ENCODE measurements at regions not wholly inside any gene's neighbourhood (a gene's known extent, or its start where the extent isn't known, plus 50 kb on each side); places are given as distances from the start of the nearest gene placed in this dataset.

DNA sequence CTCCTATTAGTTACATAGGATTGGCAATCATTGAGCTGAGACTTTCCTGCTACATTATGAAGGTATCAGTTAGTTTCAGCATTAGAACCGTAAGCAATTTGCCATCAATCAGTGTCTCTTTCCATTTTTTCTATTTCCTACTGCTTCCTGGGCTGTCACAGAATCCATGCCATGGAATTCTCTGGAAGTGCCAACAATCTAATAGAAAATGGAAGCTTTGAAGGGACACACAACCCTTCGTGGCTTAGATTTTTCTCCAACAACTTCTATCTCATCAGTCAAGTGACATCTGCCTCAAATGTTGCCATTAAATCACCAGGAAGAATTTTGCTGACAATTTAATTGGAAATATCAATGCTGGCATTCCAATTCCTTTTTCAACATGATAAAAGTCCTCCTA is 183.5 kb upstream of the PARD3B start (continued):
- TF ChIP-seq PITX1 (CRISPR knock-in tag; IDR thresholded peaks at IDR 0.05): no peak
- TF ChIP-seq, protein P1, sequence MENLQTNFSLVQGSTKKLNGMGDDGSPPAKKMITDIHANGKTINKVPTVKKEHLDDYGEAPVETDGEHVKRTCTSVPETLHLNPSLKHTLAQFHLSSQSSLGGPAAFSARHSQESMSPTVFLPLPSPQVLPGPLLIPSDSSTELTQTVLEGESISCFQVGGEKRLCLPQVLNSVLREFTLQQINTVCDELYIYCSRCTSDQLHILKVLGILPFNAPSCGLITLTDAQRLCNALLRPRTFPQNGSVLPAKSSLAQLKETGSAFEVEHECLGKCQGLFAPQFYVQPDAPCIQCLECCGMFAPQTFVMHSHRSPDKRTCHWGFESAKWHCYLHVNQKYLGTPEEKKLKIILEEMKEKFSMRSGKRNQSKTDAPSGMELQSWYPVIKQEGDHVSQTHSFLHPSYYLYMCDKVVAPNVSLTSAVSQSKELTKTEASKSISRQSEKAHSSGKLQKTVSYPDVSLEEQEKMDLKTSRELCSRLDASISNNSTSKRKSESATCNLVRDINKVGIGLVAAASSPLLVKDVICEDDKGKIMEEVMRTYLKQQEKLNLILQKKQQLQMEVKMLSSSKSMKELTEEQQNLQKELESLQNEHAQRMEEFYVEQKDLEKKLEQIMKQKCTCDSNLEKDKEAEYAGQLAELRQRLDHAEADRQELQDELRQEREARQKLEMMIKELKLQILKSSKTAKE (CRISPR knock-in tag; IDR thresholded peaks at IDR 0.05; ENCODE audit: borderline replicate concordance): no peak
- TF ChIP-seq ZNF253 (CRISPR knock-in tag; IDR thresholded peaks at IDR 0.05; ENCODE audit: borderline replicate concordance): no peak
- no peak for TF ChIP-seq ZNF264 (CRISPR knock-in tag; IDR thresholded peaks at IDR 0.05)
- TF ChIP-seq MIER3 (CRISPR knock-in tag; IDR thresholded peaks at IDR 0.05; ENCODE audit: borderline replicate concordance): no peak
- TF ChIP-seq, protein P2, sequence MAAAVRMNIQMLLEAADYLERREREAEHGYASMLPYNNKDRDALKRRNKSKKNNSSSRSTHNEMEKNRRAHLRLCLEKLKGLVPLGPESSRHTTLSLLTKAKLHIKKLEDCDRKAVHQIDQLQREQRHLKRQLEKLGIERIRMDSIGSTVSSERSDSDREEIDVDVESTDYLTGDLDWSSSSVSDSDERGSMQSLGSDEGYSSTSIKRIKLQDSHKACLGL (CRISPR knock-in tag; IDR thresholded peaks at IDR 0.05): no peak

DNA sequence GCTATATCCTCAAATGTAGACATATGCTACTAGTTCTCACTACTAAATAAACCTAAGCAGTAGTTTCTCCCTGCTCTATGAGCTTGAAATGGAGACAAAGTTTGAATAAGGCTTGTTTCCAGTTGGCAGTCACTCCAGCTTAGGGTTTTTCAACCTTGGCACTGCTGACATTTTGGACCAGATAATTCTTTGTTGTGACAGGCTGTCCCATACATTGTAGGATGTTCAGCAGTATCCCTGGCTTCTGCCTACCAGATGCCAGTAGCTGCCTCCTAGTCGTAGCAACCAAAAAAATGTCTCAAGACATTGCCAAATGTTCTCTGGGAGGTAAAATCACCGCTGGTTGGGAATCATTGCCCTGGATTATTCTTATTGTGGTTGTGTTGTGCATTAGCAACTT is 182.7 kb upstream of the PARD3B start:
- WGBS (ENCODE audit: low lambda C conversion rate): 32% methylated on average over 2 of the region's 2 CpGs

More for the DNA sequence above, 182.7 kb upstream of the PARD3B start:
- ChIA-PET POLR2A (no interaction called here), CTCF (ENCODE audit: low intra/inter-chr PET ratio, low total read pairs) (no interaction called here)
- BruUV-seq (replicated peaks): no TSS peak
- in situ Hi-C loops (cut with HindIII; ENCODE audit: extremely low pct_ligation_motif_present, low pct_unique_long_range_greater_than_20kb): no loop called here
- Histone ChIP-seq H3K4me2 (ENCODE audit: low read depth, low read length) (no peak overlapping the region), H3K27me3 (ENCODE audit: control insufficient read depth in 1 of 2, insufficient read depth in 2 of 2, low read length in 2 of 2) (no peaks in the 10 kb centered on the region), H3K4me1 (ENCODE audit: insufficient read depth, low read length) (no peaks in the 10 kb centered on the region), H3K27ac (ENCODE audit: extremely low read length, insufficient read depth, low read length) (no peak overlapping the region), H3K9ac (ENCODE audit: insufficient read depth, low read depth, low read length) (no peak overlapping the region), H4K20me1 (ENCODE audit: insufficient read depth, low read length) (no peaks in the 10 kb centered on the region), H3K79me2 (ENCODE audit: insufficient read depth, low read length) (no peaks in the 10 kb centered on the region), H3K36me3 (replicated peaks in 1 of 2; ENCODE audit: control insufficient read depth in 1 of 2, insufficient read depth in 2 of 2, low read length in 2 of 2) (no peaks in the 10 kb centered on the region), H3K9me3 (ENCODE audit: low read length) (no peaks in the 10 kb centered on the region), H2AFZ (ENCODE audit: low read length) (no peak overlapping the region), H3K4me3 (replicated peaks in 1 of 3; ENCODE audit: insufficient read depth in 1 of 3, low read depth in 2 of 3, low read length in 3 of 3) (no peak overlapping the region)
- no peak for FAIRE-seq
- TF ChIP-seq, protein P3, sequence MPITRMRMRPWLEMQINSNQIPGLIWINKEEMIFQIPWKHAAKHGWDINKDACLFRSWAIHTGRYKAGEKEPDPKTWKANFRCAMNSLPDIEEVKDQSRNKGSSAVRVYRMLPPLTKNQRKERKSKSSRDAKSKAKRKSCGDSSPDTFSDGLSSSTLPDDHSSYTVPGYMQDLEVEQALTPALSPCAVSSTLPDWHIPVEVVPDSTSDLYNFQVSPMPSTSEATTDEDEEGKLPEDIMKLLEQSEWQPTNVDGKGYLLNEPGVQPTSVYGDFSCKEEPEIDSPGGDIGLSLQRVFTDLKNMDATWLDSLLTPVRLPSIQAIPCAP (CRISPR knock-in tag; IDR thresholded peaks at IDR 0.05; ENCODE audit: low read depth): no peak
- no peak for TF ChIP-seq RAD21 (CRISPR knock-in tag; IDR thresholded peaks at IDR 0.05)
- ATAC-seq: no peak
- no peak for DNase-seq (ENCODE audit: low spot score)
- intact Hi-C loops (cut with micrococcal nuclease; ENCODE audit: unreplicated experiment): no loop called here
